ENCODE measurements at regions not wholly inside any gene's neighbourhood (a gene's known extent, or its start where the extent isn't known, plus 50 kb on each side); places are given as distances from the start of the nearest gene placed in this dataset.

DNA sequence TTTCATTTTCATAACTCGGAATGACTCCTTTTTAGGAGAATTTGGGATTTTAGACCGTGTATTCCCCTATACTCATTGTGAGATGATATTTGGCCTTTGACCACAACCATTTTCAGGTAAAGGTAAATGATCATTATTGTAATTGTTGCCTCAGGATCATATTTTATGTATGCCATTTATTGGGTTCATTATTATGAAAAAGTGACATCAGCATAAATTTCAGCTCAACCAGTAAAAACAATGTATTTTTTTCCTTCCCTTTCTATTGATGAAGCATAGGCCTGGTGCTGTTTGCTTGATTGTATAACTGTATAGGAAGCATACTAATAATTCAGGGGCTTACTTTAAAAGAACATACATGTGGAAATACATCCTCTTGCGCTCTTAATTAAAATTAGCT, 832.9 kb upstream of the FANCL start:
- Mint-ChIP-seq H3K36me3 (ENCODE audit: low read depth) (no peaks in the 10 kb centered on the region), H3K9me3 (peaks cover 4% of the 10 kb centered on the region)

DNA sequence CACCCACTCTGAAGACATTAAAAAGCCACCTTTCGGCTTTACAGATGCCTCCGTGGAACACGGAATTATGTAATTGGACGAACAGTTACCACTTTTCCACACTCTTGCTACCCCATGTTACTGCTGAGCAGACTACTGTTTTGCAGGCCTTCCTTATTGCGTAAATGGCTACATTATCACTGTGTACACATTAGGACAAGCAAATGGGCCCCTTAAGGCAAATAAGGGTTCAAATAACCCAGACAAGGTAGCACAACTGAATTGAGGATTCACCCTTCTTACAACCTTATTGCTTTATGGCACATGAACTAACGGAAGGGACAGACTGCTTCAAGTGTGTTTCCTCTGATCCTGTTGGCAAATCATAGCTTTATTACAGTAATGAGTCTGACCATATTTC, 832.2 kb upstream of the FANCL start:
- no peaks in the 10 kb centered on the region for H3K36me3 Mint-ChIP-seq (ENCODE audit: low read depth)
- H3K9me3 Mint-ChIP-seq = peaks cover 4% of the 10 kb centered on the region
- H3K4me1 Mint-ChIP-seq = peaks cover 15% of the 10 kb centered on the region
- H3K27ac Mint-ChIP-seq = no peak overlapping the region
- peaks cover 3% of the 10 kb centered on the region for H3K27me3 Mint-ChIP-seq (ENCODE audit: low read depth)
- TF ChIP-seq, protein P1, sequence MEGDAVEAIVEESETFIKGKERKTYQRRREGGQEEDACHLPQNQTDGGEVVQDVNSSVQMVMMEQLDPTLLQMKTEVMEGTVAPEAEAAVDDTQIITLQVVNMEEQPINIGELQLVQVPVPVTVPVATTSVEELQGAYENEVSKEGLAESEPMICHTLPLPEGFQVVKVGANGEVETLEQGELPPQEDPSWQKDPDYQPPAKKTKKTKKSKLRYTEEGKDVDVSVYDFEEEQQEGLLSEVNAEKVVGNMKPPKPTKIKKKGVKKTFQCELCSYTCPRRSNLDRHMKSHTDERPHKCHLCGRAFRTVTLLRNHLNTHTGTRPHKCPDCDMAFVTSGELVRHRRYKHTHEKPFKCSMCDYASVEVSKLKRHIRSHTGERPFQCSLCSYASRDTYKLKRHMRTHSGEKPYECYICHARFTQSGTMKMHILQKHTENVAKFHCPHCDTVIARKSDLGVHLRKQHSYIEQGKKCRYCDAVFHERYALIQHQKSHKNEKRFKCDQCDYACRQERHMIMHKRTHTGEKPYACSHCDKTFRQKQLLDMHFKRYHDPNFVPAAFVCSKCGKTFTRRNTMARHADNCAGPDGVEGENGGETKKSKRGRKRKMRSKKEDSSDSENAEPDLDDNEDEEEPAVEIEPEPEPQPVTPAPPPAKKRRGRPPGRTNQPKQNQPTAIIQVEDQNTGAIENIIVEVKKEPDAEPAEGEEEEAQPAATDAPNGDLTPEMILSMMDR (IDR thresholded peaks at IDR 0.05; ENCODE audit: unreplicated experiment in 3 of 3) = no peak
- H3K4me3 Mint-ChIP-seq = no peak overlapping the region

More for the DNA sequence above, 832.9 kb upstream of the FANCL start:
- H3K27ac Mint-ChIP-seq = no peak overlapping the region
- H3K4me1 Mint-ChIP-seq = peaks cover 21% of the 10 kb centered on the region
- no peak overlapping the region for H3K4me3 Mint-ChIP-seq
- peaks cover 3% of the 10 kb centered on the region for H3K27me3 Mint-ChIP-seq (ENCODE audit: low read depth)
- TF ChIP-seq, protein P1 (IDR thresholded peaks at IDR 0.05; ENCODE audit: unreplicated experiment in 3 of 3) = no peak

DNA sequence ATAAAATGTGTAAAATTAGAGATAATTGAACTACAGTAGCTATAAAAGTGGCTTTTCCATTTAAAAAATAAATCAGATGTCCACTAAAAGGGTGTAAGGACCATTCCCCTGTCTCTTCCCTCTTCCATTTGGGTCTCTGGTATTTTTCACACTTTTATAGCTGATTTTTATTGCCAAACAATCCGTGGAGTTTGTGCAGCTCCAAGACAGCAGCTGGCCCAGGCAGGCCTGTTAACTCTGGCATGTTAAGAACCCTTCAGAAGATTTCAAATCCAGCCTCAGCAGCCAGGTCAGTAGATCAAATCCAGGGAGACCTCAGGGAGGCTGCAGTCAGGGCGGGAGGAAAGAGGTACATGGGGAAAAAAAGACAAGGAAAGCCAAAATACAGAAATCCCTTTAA, 827.1 kb upstream of the FANCL start:
- Mint-ChIP-seq H3K27ac (no peak overlapping the region), H3K4me1 (no peaks in the 10 kb centered on the region), H3K27me3 (ENCODE audit: low read depth) (peaks cover 3% of the 10 kb centered on the region), H3K4me3 (no peak overlapping the region), H3K36me3 (ENCODE audit: low read depth) (no peaks in the 10 kb centered on the region), H3K9me3 (peaks cover 15% of the 10 kb centered on the region)
- TF ChIP-seq, protein P1 (IDR thresholded peaks at IDR 0.05; ENCODE audit: unreplicated experiment in 3 of 3) = no peak

GRCh38 chr2:59066787-59067399, 825.8 kb upstream of the FANCL start:
- TF ChIP-seq, protein P1 (IDR thresholded peaks at IDR 0.05; ENCODE audit: unreplicated experiment in 3 of 3) = no peak
- no peaks in the 10 kb centered on the region for H3K4me1 Mint-ChIP-seq
- no peaks in the 10 kb centered on the region for H3K36me3 Mint-ChIP-seq (ENCODE audit: low read depth)
- H3K9me3 Mint-ChIP-seq = peaks cover 15% of the 10 kb centered on the region
- H3K27ac Mint-ChIP-seq = no peak overlapping the region
- H3K4me3 Mint-ChIP-seq = no peak overlapping the region
- H3K27me3 Mint-ChIP-seq (ENCODE audit: low read depth) = peaks cover 3% of the 10 kb centered on the region

DNA sequence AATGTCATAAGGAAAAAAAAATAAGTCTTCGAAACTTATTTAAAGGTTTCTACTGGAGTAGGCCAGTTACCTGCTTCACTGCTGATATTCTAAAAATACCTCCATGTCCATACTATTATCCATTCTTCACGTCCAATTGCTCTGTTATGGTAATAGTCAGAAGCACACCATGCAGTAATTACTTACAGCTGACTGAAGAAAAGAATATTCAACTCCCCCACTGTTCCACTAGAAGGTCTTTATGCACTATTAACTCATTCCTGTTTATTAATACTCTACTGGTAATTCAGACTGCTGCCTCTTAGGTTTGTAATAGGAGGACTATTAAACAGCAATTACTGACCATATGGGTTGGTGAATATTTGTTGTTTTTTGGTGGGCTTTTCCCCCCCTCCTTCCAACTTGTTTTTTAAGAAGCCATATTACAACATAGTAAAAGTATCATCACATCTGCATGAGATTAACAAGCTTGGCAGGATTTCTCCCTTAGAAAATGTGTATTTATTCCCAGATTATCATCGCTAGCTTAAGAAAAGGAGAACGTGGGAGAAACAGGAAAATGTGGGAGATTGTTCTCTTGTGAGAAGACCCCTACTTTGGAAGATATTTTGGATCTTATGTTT, 806.4 kb upstream of the FANCL start:
- TF ChIP-seq, protein P1 (IDR thresholded peaks at IDR 0.05; ENCODE audit: unreplicated experiment in 3 of 3) = no peak
- H3K27ac Mint-ChIP-seq = peak overlapping the region in 2 of 3 experiments; percentile 4 to 43
- H3K9me3 Mint-ChIP-seq = no peaks in the 10 kb centered on the region
- H3K27me3 Mint-ChIP-seq (ENCODE audit: low read depth) = no peaks in the 10 kb centered on the region
- H3K4me1 Mint-ChIP-seq = peaks cover 6% of the 10 kb centered on the region
- H3K36me3 Mint-ChIP-seq (ENCODE audit: low read depth) = no peaks in the 10 kb centered on the region
- no peak overlapping the region for H3K4me3 Mint-ChIP-seq

Data from nephron (organoid).